Trophoblast cell (in vitro differentiated cells and primary cell): ENCODE measurements at regions not wholly inside any gene's neighbourhood (a gene's known extent, or its start where the extent isn't known, plus 50 kb on each side); places are given as distances from the start of the nearest gene placed in this dataset.

ENCODE experiments used
- DNase-seq, 2 donors: peaks; one replicate each; pipeline ENCODE4 v3.0.0-alpha.2; 2016
- H2AFZ ChIP-seq: 2 replicates; pipeline ENCODE4 v1.6.1; 2013; ENCODE audit warnings: low read length, moderate library complexity, mild to moderate bottlenecking; ENCODE audit not compliant: insufficient read depth, poor library complexity
- H2AK5ac ChIP-seq: 2 replicates; pipeline ENCODE4 v1.6.1; 2013; ENCODE audit warnings: mild to moderate bottlenecking, low read length
- H2BK120ac ChIP-seq: 2 replicates; pipeline ENCODE4 v1.6.1; 2013; ENCODE audit warnings: low read length, mild to moderate bottlenecking, moderate library complexity; ENCODE audit not compliant: insufficient read depth, poor library complexity
- H2BK12ac ChIP-seq: 2 replicates; pipeline ENCODE4 v1.6.1; 2013; ENCODE audit warnings: mild to moderate bottlenecking, low read length, moderate library complexity
- H2BK5ac ChIP-seq: 2 replicates; pipeline ENCODE4 v1.6.1; 2013; ENCODE audit warnings: low read length, low read depth, moderate library complexity, mild to moderate bottlenecking; ENCODE audit not compliant: poor library complexity
- H3K14ac ChIP-seq: 2 replicates; pipeline ENCODE4 v1.6.1; 2013; ENCODE audit warnings: mild to moderate bottlenecking, low read length
- H3K18ac ChIP-seq: 2 replicates; pipeline ENCODE4 v1.6.1; 2013; ENCODE audit warnings: mild to moderate bottlenecking, low read length
- H3K23ac ChIP-seq: 2 replicates; pipeline ENCODE4 v1.6.1; 2013; ENCODE audit warnings: low read length
- H3K27ac ChIP-seq: 2 replicates; pipeline ENCODE4 v1.5.1; 2013; ENCODE audit warnings: low read depth, mild to moderate bottlenecking, inconsistent platforms, low read length, moderate library complexity
- H3K27me3 ChIP-seq: 2 replicates; pipeline ENCODE4 v1.6.1; 2013; ENCODE audit warnings: inconsistent platforms, mild to moderate bottlenecking, low read length, moderate library complexity; ENCODE audit not compliant: insufficient read depth
- H3K36me3 ChIP-seq, 2 experiments: 1 replicate in 1 of 2; 2 replicates in 1 of 2; pipeline ENCODE4 v1.6.1; 2013; ENCODE audit warnings: low read length in 2 of 2, mild to moderate bottlenecking in 2 of 2, moderate library complexity in 1 of 2; ENCODE audit not compliant: insufficient read depth in 2 of 2, control insufficient read depth in 1 of 2
- H3K4ac ChIP-seq: 2 replicates; pipeline ENCODE4 v1.6.1; 2013; ENCODE audit warnings: low read depth, mild to moderate bottlenecking, low read length, moderate library complexity
- H3K4me1 ChIP-seq, 2 experiments: 1 replicate in 1 of 2; 2 replicates in 1 of 2; pipeline ENCODE4 v1.6.1; 2013; ENCODE audit warnings: low read length in 2 of 2, mild to moderate bottlenecking in 2 of 2, moderate library complexity in 1 of 2; ENCODE audit not compliant: insufficient read depth in 2 of 2, control insufficient read depth in 1 of 2
- H3K4me2 ChIP-seq: 2 replicates; pipeline ENCODE4 v1.6.1; 2013; ENCODE audit warnings: inconsistent platforms, mild to moderate bottlenecking, low read length, moderate library complexity
- H3K4me3 ChIP-seq: 2 replicates; pipeline ENCODE4 v1.5.1; 2013; ENCODE audit warnings: mild to moderate bottlenecking, low read depth, low read length, inconsistent platforms
- H3K79me1 ChIP-seq: one replicate; pipeline ENCODE4 v1.6.1; 2013; ENCODE audit warnings: low read length
- H3K79me2 ChIP-seq: 2 replicates; pipeline ENCODE4 v1.6.1; 2013; ENCODE audit warnings: low read length, mild to moderate bottlenecking; ENCODE audit not compliant: control insufficient read depth, insufficient read depth, poor library complexity
- H3K9ac ChIP-seq: 2 replicates; pipeline ENCODE4 v1.6.1; 2013; ENCODE audit warnings: mild to moderate bottlenecking, low read length
- H3K9me3 ChIP-seq: 2 replicates; pipeline ENCODE4 v1.6.1; 2013; ENCODE audit warnings: low read depth, mild to moderate bottlenecking, control low read depth, inconsistent platforms, low read length; ENCODE audit not compliant: insufficient read depth
- H4K12ac ChIP-seq: 2 replicates; pipeline ENCODE4 v1.6.1; 2013; ENCODE audit warnings: low read depth, mild to moderate bottlenecking, low read length, moderate library complexity
- H4K8ac ChIP-seq: 2 replicates; pipeline ENCODE4 v1.6.1; 2013; ENCODE audit warnings: low read depth, mild to moderate bottlenecking, low read length, moderate library complexity
- H4K91ac ChIP-seq: one replicate; pipeline ENCODE4 v1.6.1; 2013; ENCODE audit warnings: low read depth, mild to moderate bottlenecking, low read length, moderate library complexity
- WGBS: extraction: QIAGEN DNeasy Blood & Tissue Kit; methylation state at CpG from one replicate; pipeline ENCODE4 v1.1.7; 2013; ENCODE audit warnings: missing lambda C conversion rate; ENCODE audit not compliant: insufficient read length, insufficient coverage; ENCODE audit errors: extremely low coverage; 5-methylcytosine and 5-hydroxymethylcytosine counted together

- no peak overlapping the region for H3K4ac ChIP-seq
- no peak overlapping the region for H3K18ac ChIP-seq
- no peak overlapping the region for H2BK12ac ChIP-seq
- no peak overlapping the region for H3K4me2 ChIP-seq
- no peak overlapping the region for H2AK5ac ChIP-seq
- H4K91ac ChIP-seq = no peak overlapping the region
- H4K12ac ChIP-seq = no peak overlapping the region
- no peaks in the 10 kb centered on the region for H3K79me1 ChIP-seq
- H3K27ac ChIP-seq = no peak overlapping the region
- no peak overlapping the region for H4K8ac ChIP-seq
- no peak overlapping the region for H2AFZ ChIP-seq
- H3K79me2 ChIP-seq = no peaks in the 10 kb centered on the region
- H2BK5ac ChIP-seq = no peak overlapping the region
- peaks cover 9% of the 10 kb centered on the region for H3K9me3 ChIP-seq
- no peak for DNase-seq
- no peak overlapping the region for H3K4me3 ChIP-seq
- no peak overlapping the region for H3K14ac ChIP-seq
- H3K23ac ChIP-seq = no peak overlapping the region
- no peaks in the 10 kb centered on the region for H3K27me3 ChIP-seq
- no peak overlapping the region for H2BK120ac ChIP-seq
- H3K9ac ChIP-seq = no peak overlapping the region
- H3K4me1 ChIP-seq = no peaks in the 10 kb centered on the region
- H3K36me3 ChIP-seq = no peaks in the 10 kb centered on the region
- no CpG with 5 or more reads among the region's 6 CpGs for WGBS
Measured at GRCh38 chr11:71356904-71357303, 91.3 kb downstream of the DHCR7 start.

GRCh38 chr11:71356280-71356876 lies 91.8 kb downstream of the DHCR7 start:
- Histone ChIP-seq H4K8ac (no peak overlapping the region), H2BK12ac (no peak overlapping the region), H2AK5ac (no peak overlapping the region), H3K4ac (no peak overlapping the region), H3K4me3 (no peak overlapping the region), H2BK5ac (no peak overlapping the region), H3K4me2 (no peak overlapping the region), H3K18ac (no peak overlapping the region), H3K27me3 (no peaks in the 10 kb centered on the region), H3K9me3 (peaks cover 7% of the 10 kb centered on the region), H3K79me2 (no peaks in the 10 kb centered on the region), H3K4me1 (no peaks in the 10 kb centered on the region), H3K36me3 (no peaks in the 10 kb centered on the region), H2AFZ (no peak overlapping the region), H3K14ac (no peak overlapping the region), H4K12ac (no peak overlapping the region), H2BK120ac (no peak overlapping the region), H3K27ac (no peak overlapping the region), H3K23ac (no peak overlapping the region), H3K79me1 (no peaks in the 10 kb centered on the region), H4K91ac (no peak overlapping the region), H3K9ac (no peak overlapping the region)
- DNase-seq = no peak
- WGBS = no CpG with 5 or more reads among the region's 6 CpGs

GRCh38 chr11:71355281-71355680 lies 92.9 kb downstream of the DHCR7 start:
- Histone ChIP-seq H3K4me3 (no peak overlapping the region), H3K4me1 (no peaks in the 10 kb centered on the region), H3K14ac (no peak overlapping the region), H4K8ac (no peak overlapping the region), H3K18ac (no peak overlapping the region), H3K23ac (no peak overlapping the region), H3K36me3 (no peaks in the 10 kb centered on the region), H3K9ac (no peak overlapping the region), H3K79me2 (no peaks in the 10 kb centered on the region), H3K4ac (no peak overlapping the region), H3K9me3 (peaks cover 4% of the 10 kb centered on the region), H3K4me2 (no peak overlapping the region), H4K12ac (no peak overlapping the region), H3K27ac (no peak overlapping the region), H2BK120ac (no peak overlapping the region), H2AFZ (no peak overlapping the region), H2BK12ac (no peak overlapping the region), H4K91ac (no peak overlapping the region), H3K27me3 (no peaks in the 10 kb centered on the region), H2BK5ac (no peak overlapping the region), H2AK5ac (no peak overlapping the region), H3K79me1 (no peaks in the 10 kb centered on the region)
- no peak for DNase-seq
- WGBS = no CpG with 5 or more reads among the region's 2 CpGs

- no peak overlapping the region for H3K23ac ChIP-seq
- no peak overlapping the region for H4K91ac ChIP-seq
- H3K27me3 ChIP-seq = no peaks in the 10 kb centered on the region
- no peak overlapping the region for H2AK5ac ChIP-seq
- no peak overlapping the region for H2BK120ac ChIP-seq
- no peak overlapping the region for H3K4ac ChIP-seq
- no peaks in the 10 kb centered on the region for H3K4me1 ChIP-seq
- H3K4me2 ChIP-seq = no peak overlapping the region
- H3K9ac ChIP-seq = no peak overlapping the region
- no peaks in the 10 kb centered on the region for H3K79me2 ChIP-seq
- H3K27ac ChIP-seq = no peak overlapping the region
- no CpG with 5 or more reads among the region's 4 CpGs for WGBS
- H3K18ac ChIP-seq = no peak overlapping the region
- DNase-seq = no peak
- H3K79me1 ChIP-seq = no peaks in the 10 kb centered on the region
- H2AFZ ChIP-seq = no peak overlapping the region
- no peak overlapping the region for H2BK12ac ChIP-seq
- H2BK5ac ChIP-seq = no peak overlapping the region
- no peak overlapping the region for H3K4me3 ChIP-seq
- H4K12ac ChIP-seq = no peak overlapping the region
- H3K9me3 ChIP-seq = peaks cover 4% of the 10 kb centered on the region
- no peak overlapping the region for H4K8ac ChIP-seq
- H3K36me3 ChIP-seq = no peaks in the 10 kb centered on the region
- no peak overlapping the region for H3K14ac ChIP-seq
Measured at GRCh38 chr11:71354394-71355105, 93.6 kb downstream of the DHCR7 start.
